T-helper 1 cell treated with Interleukin-12 subunit alpha and Interleukin-12 subunit beta and Interleukin-4 antibody, amounts not matched to agents 30 μg/mL and 1 μg/mL, for 36 hours (primary cell): ENCODE measurements at regions not wholly inside any gene's neighbourhood (a gene's known extent, or its start where the extent isn't known, plus 50 kb on each side); places are given as distances from the start of the nearest gene placed in this dataset.
"Not testable (repeated sequence)": the region's sequence is repeated elsewhere in the genome, so short reads cannot be mapped to it uniquely, and the experiment has no call there.

Source experiments
- H3K27ac Mint-ChIP-seq: one replicate; pipeline ENCODE4 v1.8.0; 2021; ENCODE audit warnings: mild to moderate bottlenecking, mixed read lengths
- H3K27me3 Mint-ChIP-seq: one replicate; pipeline ENCODE4 v1.8.0; 2021; ENCODE audit warnings: low read depth, mixed read lengths
- H3K36me3 Mint-ChIP-seq: one replicate; pipeline ENCODE4 v1.8.0; 2021; ENCODE audit warnings: low read depth, mixed read lengths
- H3K4me1 Mint-ChIP-seq: one replicate; pipeline ENCODE4 v1.8.0; 2021; ENCODE audit warnings: low read depth, mixed read lengths
- H3K4me3 Mint-ChIP-seq: one replicate; pipeline ENCODE4 v1.8.0; 2021; ENCODE audit warnings: mild to moderate bottlenecking, moderate library complexity, mixed read lengths
- H3K9me3 Mint-ChIP-seq: one replicate; pipeline ENCODE4 v1.8.0; 2021; ENCODE audit warnings: mixed read lengths

DNA sequence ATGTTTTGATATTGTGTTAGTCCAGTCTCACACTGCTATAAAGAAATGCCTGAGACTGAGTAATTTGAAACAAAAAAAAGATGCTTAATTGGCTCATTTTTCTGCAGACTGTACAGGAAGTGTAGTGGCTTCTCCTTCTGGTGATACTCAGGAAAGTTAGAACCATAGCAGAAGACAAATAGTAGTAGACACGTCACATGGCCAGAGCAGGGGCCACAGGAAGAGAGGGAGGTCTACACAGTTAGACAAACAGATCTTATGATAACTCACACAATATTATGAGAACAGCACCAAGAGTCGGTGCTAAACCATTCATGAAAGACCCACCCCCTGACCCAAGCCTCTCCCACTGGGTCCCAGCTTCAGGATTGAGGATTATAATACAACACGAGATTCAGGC is 181.5 kb upstream of the TP53TG3D start:
- not testable (repeated sequence) for H3K27ac Mint-ChIP-seq, H3K36me3 Mint-ChIP-seq, H3K27me3 Mint-ChIP-seq, H3K4me1 Mint-ChIP-seq, H3K4me3 Mint-ChIP-seq, H3K9me3 Mint-ChIP-seq

DNA sequence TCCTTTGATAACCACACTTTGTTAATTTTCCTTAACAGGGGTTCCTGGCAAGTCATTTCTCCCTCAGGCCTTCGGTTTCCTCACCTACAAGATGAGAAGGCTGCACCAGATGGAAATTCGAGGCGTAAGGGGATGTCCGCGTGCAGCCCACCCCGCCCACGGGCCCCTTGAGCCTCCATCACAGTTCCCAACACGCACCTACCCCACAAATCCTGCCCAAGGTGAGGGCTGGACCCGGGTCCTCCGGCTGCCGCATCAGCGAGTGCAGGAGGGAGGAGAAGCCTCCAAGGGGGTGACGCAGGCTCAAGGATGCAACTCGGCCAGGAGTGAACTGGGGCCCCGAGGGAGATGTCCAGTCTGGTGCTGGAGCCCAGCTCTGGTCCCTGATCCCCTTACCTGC is 169.2 kb upstream of the TP53TG3D start:
- not testable (repeated sequence) for H3K27ac Mint-ChIP-seq, H3K27me3 Mint-ChIP-seq, H3K9me3 Mint-ChIP-seq, H3K36me3 Mint-ChIP-seq, H3K4me1 Mint-ChIP-seq, H3K4me3 Mint-ChIP-seq

DNA sequence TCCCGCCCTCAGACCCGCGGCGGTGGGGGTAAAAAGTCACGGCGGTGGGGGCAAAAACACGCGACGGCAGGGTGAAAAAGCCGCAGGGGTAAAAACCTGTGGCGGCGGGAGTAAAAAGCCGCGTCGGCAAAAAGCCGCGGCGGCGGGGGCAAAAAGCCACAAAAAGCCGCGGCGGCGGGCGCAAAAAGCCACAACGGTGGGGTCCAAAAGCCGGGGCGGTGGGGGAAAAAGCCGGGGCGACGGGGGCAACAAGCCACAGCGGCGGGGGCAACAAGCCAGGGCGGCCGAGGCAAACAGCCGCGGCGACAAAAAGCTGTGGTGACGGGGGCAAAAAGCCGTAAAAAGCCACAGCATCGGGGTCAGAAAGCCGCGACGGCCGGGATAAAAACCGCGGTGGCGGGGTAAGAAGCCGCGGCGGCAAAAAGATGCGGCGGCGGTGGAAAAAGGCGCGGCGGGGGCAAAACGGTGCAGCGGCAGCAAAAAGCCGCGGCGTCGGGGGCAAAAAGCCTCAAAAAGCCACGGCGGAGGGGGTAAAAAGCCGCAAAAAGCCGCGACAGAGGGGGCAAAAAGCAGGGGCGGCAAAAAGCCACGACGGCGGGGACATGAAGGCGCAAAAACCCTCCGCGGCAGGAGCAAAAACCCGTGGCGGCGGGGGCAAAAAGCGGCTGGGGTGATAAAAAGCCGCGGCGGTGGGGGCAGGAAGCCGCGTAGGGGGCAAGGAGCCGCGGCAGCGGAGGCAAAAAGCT is 168.3 kb upstream of the TP53TG3D start:
- H3K27me3 Mint-ChIP-seq, H3K4me3 Mint-ChIP-seq, H3K36me3 Mint-ChIP-seq, H3K27ac Mint-ChIP-seq, H3K4me1 Mint-ChIP-seq, H3K9me3 Mint-ChIP-seq: not testable (repeated sequence)

DNA sequence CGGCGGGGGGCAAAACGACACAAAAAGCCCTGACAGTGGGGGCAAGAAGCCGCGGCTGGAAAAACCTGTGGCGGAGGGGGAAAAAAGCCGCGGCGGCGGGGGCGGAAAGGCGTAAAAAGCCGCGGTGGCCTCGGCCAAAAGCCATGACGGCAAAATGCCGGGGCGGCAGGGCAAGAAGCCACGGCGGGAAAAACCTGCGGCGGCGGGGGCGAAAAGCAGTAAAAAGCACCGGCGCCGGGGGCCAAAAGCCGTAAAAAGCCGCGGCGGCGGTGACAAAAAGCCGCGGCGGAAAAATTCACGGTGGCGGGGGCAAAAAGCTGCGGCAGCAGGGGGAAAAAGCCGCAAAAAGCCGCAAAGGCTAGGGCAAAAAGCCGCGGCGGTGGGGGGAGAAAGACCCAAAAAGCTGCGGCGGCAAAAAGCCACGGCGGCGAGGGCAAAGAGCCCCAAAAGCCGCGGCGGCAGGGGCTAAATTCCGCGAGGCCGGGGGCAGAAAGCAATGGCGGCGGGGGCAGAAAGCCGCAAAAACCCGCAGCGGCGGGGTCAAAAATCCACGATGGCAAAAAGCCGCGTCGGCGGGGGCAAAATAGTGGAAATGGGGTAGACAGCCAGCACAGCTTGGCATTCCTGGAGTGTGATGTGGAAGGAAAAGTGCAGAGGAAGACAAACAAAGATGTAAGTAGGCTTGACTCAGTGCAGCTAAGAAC is 167.5 kb upstream of the TP53TG3D start:
- not testable (repeated sequence) for H3K4me3 Mint-ChIP-seq, H3K9me3 Mint-ChIP-seq, H3K4me1 Mint-ChIP-seq, H3K27ac Mint-ChIP-seq, H3K36me3 Mint-ChIP-seq, H3K27me3 Mint-ChIP-seq

DNA sequence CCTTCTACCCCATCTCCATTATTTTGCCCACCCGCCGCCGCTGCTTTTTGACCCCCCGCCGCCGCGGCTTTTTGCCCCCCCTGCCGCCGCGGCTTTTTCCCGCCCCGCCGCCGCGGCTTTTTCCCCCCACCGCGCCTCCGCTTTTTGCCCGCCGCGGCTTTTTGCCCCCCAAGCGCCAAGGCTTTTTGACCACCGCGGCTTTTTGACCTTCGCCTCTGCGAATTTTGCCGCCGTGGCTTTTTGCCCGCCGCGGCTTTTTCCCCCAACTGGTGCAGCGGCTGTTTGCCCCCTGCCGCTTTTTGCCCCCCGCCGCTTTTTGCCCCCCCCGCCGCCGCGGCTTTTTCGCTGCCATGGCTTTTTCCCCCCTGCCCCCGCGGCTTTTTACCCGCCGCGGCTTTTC is 137.5 kb upstream of the TP53TG3D start:
- H3K4me3 Mint-ChIP-seq, H3K27me3 Mint-ChIP-seq, H3K27ac Mint-ChIP-seq, H3K4me1 Mint-ChIP-seq, H3K36me3 Mint-ChIP-seq, H3K9me3 Mint-ChIP-seq: not testable (repeated sequence)

DNA sequence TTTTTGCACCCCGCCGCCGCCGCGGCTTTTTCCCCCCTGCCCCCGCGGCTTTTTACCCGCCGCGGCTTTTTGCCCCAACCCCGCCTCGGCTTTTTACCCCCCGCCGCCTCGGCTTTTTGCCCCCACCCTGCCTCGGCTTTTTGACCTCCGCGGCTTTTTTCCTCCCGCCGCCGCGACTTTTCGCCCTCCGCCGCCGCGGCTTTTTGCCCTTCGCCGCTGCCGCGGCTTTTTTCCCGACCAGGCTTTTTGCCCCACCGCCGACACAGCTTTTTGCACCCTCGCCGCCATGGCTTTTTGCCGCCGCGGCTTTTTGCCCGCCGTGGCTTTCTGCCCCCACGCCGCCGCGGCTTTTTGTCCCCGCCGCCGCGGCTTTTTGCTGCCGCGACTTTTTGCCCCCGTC is 137.0 kb upstream of the TP53TG3D start:
- peaks cover 9% of the 10 kb centered on the region for H3K27me3 Mint-ChIP-seq
- H3K36me3 Mint-ChIP-seq = no peaks in the 10 kb centered on the region
- H3K4me1 Mint-ChIP-seq = no peaks in the 10 kb centered on the region
- H3K4me3 Mint-ChIP-seq = no peak overlapping the region
- H3K9me3 Mint-ChIP-seq = no peaks in the 10 kb centered on the region
- peak overlapping the region; percentile 55 for H3K27ac Mint-ChIP-seq

DNA sequence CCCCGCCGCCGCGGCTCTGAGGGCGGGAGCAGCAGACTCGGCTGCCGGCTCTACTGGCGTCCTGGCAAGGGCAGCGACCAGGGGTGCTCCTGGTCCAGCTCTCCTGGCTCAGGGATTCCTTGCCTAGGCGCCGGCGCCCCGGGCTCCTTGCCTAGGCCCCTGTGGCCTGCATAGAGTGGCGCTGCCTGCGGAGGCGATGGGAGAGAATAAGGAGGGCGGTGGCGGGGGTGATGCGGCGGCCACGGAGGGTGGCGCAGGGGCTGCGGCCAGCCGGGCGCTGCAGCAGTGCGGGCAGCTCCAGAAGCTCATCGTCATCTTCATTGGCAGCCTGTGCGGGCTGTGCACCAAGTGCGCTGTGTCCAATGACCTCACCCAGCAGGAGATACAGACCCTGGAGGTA is 136.6 kb upstream of the TP53TG3D start:
- H3K9me3 Mint-ChIP-seq, H3K36me3 Mint-ChIP-seq, H3K27ac Mint-ChIP-seq, H3K4me3 Mint-ChIP-seq, H3K4me1 Mint-ChIP-seq, H3K27me3 Mint-ChIP-seq: not testable (repeated sequence)

DNA sequence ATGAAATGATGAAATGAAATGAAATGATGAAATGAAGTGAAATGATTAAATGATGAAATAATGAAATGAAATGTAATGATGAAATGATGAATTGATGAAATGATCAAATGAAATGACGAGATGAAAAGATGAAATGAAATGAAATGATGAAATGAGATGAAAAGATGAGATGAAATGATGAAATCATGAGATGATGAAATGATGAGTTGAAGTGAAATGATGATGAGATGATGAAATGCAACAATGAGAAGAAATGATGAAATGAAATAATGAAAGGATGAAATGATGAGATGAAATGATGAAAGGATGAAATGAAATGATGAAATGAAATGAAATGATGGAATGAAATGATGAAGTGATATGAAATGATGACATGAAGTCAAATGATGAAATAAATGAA is 132.7 kb upstream of the TP53TG3D start:
- not testable (repeated sequence) for H3K27me3 Mint-ChIP-seq, H3K4me3 Mint-ChIP-seq, H3K27ac Mint-ChIP-seq, H3K4me1 Mint-ChIP-seq, H3K36me3 Mint-ChIP-seq, H3K9me3 Mint-ChIP-seq

DNA sequence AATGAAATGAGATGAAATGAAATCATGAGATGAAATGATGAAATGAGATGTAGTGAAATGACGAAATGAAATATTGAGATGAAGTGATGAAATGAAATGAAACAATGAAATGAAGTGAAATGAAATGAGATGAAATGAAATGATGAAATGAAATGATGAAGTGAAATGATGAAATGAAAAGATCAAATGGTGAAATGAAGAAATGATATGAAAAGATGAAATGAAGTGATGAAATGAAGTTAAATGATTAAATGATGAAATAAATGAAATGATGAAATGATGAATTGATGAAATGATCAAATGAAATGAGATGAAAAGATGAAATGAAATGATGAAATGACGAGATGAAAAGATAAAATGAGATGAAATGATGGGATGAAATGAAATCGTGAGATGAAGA is 132.3 kb upstream of the TP53TG3D start:
- not testable (repeated sequence) for H3K27me3 Mint-ChIP-seq, H3K27ac Mint-ChIP-seq, H3K4me1 Mint-ChIP-seq, H3K9me3 Mint-ChIP-seq, H3K4me3 Mint-ChIP-seq, H3K36me3 Mint-ChIP-seq

DNA sequence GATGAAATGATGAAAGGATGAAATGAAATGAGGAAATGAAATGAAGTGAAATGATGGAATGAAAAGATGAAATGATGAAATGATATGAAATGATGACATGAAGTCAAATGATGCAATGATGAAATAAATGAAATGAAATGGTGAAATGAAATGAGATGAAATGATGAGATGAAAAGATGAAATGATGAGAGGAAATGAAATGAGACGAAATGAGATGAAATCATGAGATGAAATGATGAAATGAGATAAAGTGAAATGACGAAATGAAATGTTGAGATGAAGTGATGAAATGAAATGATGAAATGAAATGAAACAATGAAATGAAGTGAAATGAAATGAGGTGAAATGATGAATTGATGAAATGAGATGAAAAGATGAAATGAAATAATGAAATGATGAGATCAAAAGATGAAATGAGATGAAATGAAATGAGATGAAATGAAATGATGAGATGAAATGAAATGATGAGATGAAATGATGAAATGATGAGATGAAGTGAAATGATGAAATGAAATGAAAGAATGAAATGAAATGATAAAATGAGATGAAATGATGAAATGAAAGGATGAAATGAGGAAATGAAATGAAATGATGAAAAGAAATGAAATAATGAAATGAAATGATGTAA is 131.7 kb upstream of the TP53TG3D start:
- H3K27ac Mint-ChIP-seq, H3K27me3 Mint-ChIP-seq, H3K36me3 Mint-ChIP-seq, H3K4me3 Mint-ChIP-seq, H3K9me3 Mint-ChIP-seq, H3K4me1 Mint-ChIP-seq: not testable (repeated sequence)

DNA sequence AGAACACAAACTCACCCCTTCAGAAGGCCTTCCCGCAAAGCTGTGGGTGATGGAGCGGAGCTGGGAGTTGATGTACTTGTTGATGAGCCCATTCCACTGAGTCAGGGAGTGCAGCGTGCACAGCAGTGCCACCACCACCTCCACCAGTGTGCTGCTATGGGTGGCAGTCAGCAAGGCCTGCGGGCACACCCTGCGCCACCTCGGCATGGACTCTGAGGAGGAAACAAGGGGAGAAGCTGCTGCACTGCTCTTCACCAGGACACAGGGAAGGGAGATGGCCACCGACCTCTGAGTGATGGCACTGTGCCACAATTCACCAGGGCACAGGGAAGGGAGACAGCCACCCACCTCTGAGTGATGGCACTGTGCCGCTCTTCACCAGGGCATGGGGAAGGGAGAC is 100.7 kb upstream of the TP53TG3D start:
- not testable (repeated sequence) for H3K4me3 Mint-ChIP-seq, H3K4me1 Mint-ChIP-seq, H3K27me3 Mint-ChIP-seq

DNA sequence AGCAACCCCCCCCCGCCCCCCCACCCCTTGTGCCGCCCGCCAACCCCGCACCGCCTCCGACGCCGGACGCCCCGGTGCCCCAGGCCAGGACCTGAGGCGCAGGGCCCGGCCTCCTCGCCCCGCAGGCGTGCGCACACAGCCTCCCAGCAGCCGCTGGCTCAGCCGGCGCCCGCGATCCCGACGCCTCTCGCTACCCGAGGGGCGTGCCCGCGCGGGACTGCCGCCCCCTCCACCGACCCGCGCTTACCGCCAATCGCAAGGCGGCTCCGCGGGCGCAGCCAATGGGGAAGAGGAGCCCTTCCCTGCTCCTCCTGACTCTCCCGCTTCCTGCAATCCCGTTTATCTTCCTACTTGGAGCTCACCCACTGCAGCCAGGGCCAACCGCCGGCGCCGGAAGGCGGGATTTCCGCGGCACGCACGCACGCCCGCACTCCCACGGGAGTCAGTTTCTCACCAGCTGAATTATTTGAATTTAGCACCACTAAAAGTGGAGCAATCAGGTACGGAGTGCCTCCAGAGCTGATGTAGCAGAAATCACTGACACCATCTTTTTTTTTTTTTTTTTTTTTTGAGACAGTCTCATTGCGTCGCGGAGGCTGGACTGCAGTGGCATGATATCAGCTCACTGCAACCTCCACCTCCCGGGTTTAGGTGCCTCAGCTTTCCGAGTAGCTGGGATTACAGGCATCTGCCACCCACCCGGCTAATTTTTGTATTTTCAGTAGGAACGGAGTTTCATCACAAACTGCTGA is 65.0 kb upstream of the TP53TG3D start:
- H3K4me3 Mint-ChIP-seq, H3K4me1 Mint-ChIP-seq, H3K27ac Mint-ChIP-seq, H3K36me3 Mint-ChIP-seq, H3K27me3 Mint-ChIP-seq, H3K9me3 Mint-ChIP-seq: not testable (repeated sequence)

More for the DNA sequence above, 100.7 kb upstream of the TP53TG3D start:
- H3K27ac Mint-ChIP-seq, H3K9me3 Mint-ChIP-seq, H3K36me3 Mint-ChIP-seq: not testable (repeated sequence)

DNA sequence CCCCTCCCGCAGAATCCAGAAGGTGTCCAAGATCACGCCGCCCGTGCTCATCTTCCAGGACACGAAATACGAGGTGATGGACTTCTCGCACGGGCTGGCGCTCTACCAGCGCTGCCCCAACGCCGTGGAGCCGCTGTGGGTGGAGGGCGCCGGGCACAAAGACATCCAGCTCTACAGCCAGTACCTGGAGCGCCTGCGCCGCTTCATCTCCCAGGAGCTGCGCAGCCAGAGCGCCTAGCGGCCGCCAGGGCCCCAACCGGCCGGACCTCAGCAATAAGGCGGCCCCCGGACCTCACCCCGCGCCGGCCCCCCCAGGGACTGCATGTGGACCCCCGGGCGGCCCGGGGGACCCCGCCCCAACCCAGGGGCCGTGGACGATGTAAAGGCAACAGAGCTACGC is 50.5 kb upstream of the TP53TG3D start:
- not testable (repeated sequence) for H3K4me1 Mint-ChIP-seq, H3K9me3 Mint-ChIP-seq, H3K27me3 Mint-ChIP-seq

More for the DNA sequence above, 50.5 kb upstream of the TP53TG3D start:
- not testable (repeated sequence) for H3K4me3 Mint-ChIP-seq, H3K36me3 Mint-ChIP-seq, H3K27ac Mint-ChIP-seq
